Calu3 (cell line): ENCODE measurements at regions not wholly inside any gene's neighbourhood (a gene's known extent, or its start where the extent isn't known, plus 50 kb on each side); places are given as distances from the start of the nearest gene placed in this dataset.

ENCODE experiments used
- BruUV-seq: library from RNA; stranded (reverse); fragments of 400-500 nt; replicated peaks from 2 replicates; lab custom pipeline; 2021; lab: Mats Ljungman, UMichigan
- CTCF ChIA-PET: fragments of 300-600 bp; sonication (Branson Sonifier 250); formaldehyde crosslinking; loops from one replicate; lab custom pipeline; 2022; ENCODE audit warnings: antibody characterized with exemption; lab: Charles Lee
- DNase-seq: peaks from one replicate; pipeline ENCODE4 v3.0.0; 2022
- H3K27ac Mint-ChIP-seq: one replicate; pipeline ENCODE4 v1.8.0; 2022; ENCODE audit warnings: mixed read lengths; ENCODE audit not compliant: unreplicated experiment
- H3K27me3 Mint-ChIP-seq: one replicate; pipeline ENCODE4 v1.8.0; 2022; ENCODE audit warnings: mixed read lengths; ENCODE audit not compliant: unreplicated experiment
- H3K36me3 Mint-ChIP-seq: one replicate; pipeline ENCODE4 v1.8.0; 2022; ENCODE audit warnings: mild to moderate bottlenecking, moderate library complexity, mixed read lengths; ENCODE audit not compliant: insufficient read depth, unreplicated experiment
- H3K4me1 Mint-ChIP-seq: one replicate; pipeline ENCODE4 v1.8.0; 2022; ENCODE audit warnings: mild to moderate bottlenecking, low read depth, mixed read lengths; ENCODE audit not compliant: unreplicated experiment
- H3K4me3 Mint-ChIP-seq: one replicate; pipeline ENCODE4 v1.8.0; 2022; ENCODE audit warnings: mild to moderate bottlenecking, low read depth, moderate library complexity, mixed read lengths; ENCODE audit not compliant: unreplicated experiment
- H3K9me3 Mint-ChIP-seq: one replicate; pipeline ENCODE4 v1.8.0; 2022; ENCODE audit warnings: low read depth, mixed read lengths; ENCODE audit not compliant: unreplicated experiment
- CTCF ChIP-seq: fragments of 200-600 bp; IDR thresholded peaks from one replicate; pipeline ENCODE4 v1.8.0; 2022; ENCODE audit warnings: antibody characterized with exemption; ENCODE audit not compliant: unreplicated experiment
- intact Hi-C: fragments of 100-400 bp; cut with micrococcal nuclease; formaldehyde crosslinking; loops from one replicate; pipeline ENCODE4 v1.10.0; 2022; ENCODE audit not compliant: unreplicated experiment

GRCh38 chr5:40374853-40375252 is 304.9 kb upstream of the PTGER4 start:
- no peak overlapping the region for H3K27ac Mint-ChIP-seq
- H3K4me1 Mint-ChIP-seq: no peaks in the 10 kb centered on the region

GRCh38 chr5:40368200-40368599 is 311.5 kb upstream of the PTGER4 start:
- no peak for DNase-seq
- CTCF ChIA-PET: no interaction called here
- Mint-ChIP-seq H3K27me3 (no peaks in the 10 kb centered on the region), H3K4me3 (no peak overlapping the region), H3K27ac (no peak overlapping the region), H3K36me3 (peaks cover 5% of the 10 kb centered on the region), H3K9me3 (peaks cover 8% of the 10 kb centered on the region), H3K4me1 (no peaks in the 10 kb centered on the region)
- no peak for TF ChIP-seq CTCF
- intact Hi-C loops: no loop called here
- BruUV-seq: no TSS peak

More at GRCh38 chr5:40374853-40375252, 304.9 kb upstream of the PTGER4 start:
- CTCF ChIA-PET: no interaction called here
- intact Hi-C loops: loop anchor here (10.0 kb wide), 1 partner anchor 430 kb away; no protein-coding TSS in a partner anchor
- no peak for DNase-seq
- Mint-ChIP-seq H3K27me3 (no peaks in the 10 kb centered on the region), H3K36me3 (no peaks in the 10 kb centered on the region), H3K9me3 (peaks cover 6% of the 10 kb centered on the region), H3K4me3 (no peak overlapping the region)
- no TSS peak for BruUV-seq
- no peak for TF ChIP-seq CTCF

GRCh38 chr5:40367255-40367654 is 312.5 kb upstream of the PTGER4 start:
- Mint-ChIP-seq H3K27ac (no peak overlapping the region), H3K27me3 (no peaks in the 10 kb centered on the region), H3K36me3 (peaks cover 5% of the 10 kb centered on the region), H3K4me3 (no peak overlapping the region), H3K4me1 (no peaks in the 10 kb centered on the region), H3K9me3 (peaks cover 8% of the 10 kb centered on the region)
- no peak for TF ChIP-seq CTCF
- intact Hi-C loops: no loop called here
- no peak for DNase-seq
- BruUV-seq: no TSS peak
- CTCF ChIA-PET: no interaction called here

- CTCF ChIA-PET: no interaction called here
- H3K27ac Mint-ChIP-seq: no peak overlapping the region
- peaks cover 5% of the 10 kb centered on the region for H3K36me3 Mint-ChIP-seq
- intact Hi-C loops: no loop called here
- no peak for TF ChIP-seq CTCF
- no peaks in the 10 kb centered on the region for H3K27me3 Mint-ChIP-seq
- peaks cover 4% of the 10 kb centered on the region for H3K9me3 Mint-ChIP-seq
- no peaks in the 10 kb centered on the region for H3K4me1 Mint-ChIP-seq
- H3K4me3 Mint-ChIP-seq: no peak overlapping the region
- DNase-seq: no peak
- BruUV-seq: no TSS peak
Measured at GRCh38 chr5:40365342-40366330, 314.1 kb upstream of the PTGER4 start.
